ENCODE measurements at regions not wholly inside any gene's neighbourhood (a gene's known extent, or its start where the extent isn't known, plus 50 kb on each side); places are given as distances from the start of the nearest gene placed in this dataset.
A peak's percentile ranks its signal among the peaks of the same experiment; 100 is the strongest.

GRCh38 chr2:117273009-117273671, 541.4 kb upstream of the DDX18 start:
- 47% methylated on average over 6 of the region's 6 CpGs; no CpG with 5 or more reads in 1 of the 2 experiments for WGBS, 2 experiments (ENCODE audit: extremely low coverage in 1 of 2, insufficient coverage in 1 of 2, insufficient read length in 1 of 2, insufficient replicate concordance in 2 of 2, low coverage in 1 of 2, low lambda C conversion rate in 2 of 2, missing lambda C conversion rate in 1 of 2)
- no peak for TF ChIP-seq MAX (IDR thresholded peaks at IDR 0.05)
- peak; percentile 83; the same call in 1 of the 2 replicates for TF ChIP-seq TCF12 (IDR thresholded peaks at IDR 0.05; ENCODE audit: low read depth, low read length)
- TF ChIP-seq TEAD4 (IDR thresholded peaks at IDR 0.05; ENCODE audit: low read depth, low read length) = peak; percentile 96

More at GRCh38 chr2:117273009-117273671, 541.4 kb upstream of the DDX18 start:
- Histone ChIP-seq H2BK12ac (ENCODE audit: low read depth, low read length) (no peak overlapping the region), H3K9me3 (ENCODE audit: insufficient read depth in 2 of 2, low read depth in 1 of 2, low read length in 1 of 2) (no peaks in the 10 kb centered on the region), H3K79me1 (ENCODE audit: low read depth, low read length) (no peaks in the 10 kb centered on the region), H3K27ac (ENCODE audit: low read depth, low read length) (no peak overlapping the region), H4K91ac (replicated peaks; ENCODE audit: insufficient read length, low read length) (no peak overlapping the region), H3K4ac (replicated peaks; ENCODE audit: insufficient read length, low read depth, low read length) (no peak overlapping the region), H3K36me3 (ENCODE audit: control insufficient read depth in 2 of 4, insufficient read depth in 4 of 4, low read length in 3 of 4) (no peaks in the 10 kb centered on the region), H4K5ac (ENCODE audit: insufficient read length, low read depth, low read length) (no peak overlapping the region), H2BK15ac (ENCODE audit: low read length) (no peak overlapping the region), H2BK5ac (ENCODE audit: low read depth, low read length) (no peak overlapping the region), H4K20me1 (replicated peaks in 1 of 2; ENCODE audit: control insufficient read depth in 1 of 2, insufficient read depth in 2 of 2, low read length in 2 of 2) (no peaks in the 10 kb centered on the region), H3K14ac (ENCODE audit: insufficient read length) (no peak overlapping the region), H3K4me1 (replicated peaks in 1 of 4; ENCODE audit: control insufficient read depth in 3 of 4, insufficient read depth in 4 of 4, low read length in 3 of 4) (peaks cover 0 to 16% (median 2%) of the 10 kb centered on the region in 4 experiments; a peak in 2 of 7 replicates), H3K79me2 (ENCODE audit: control insufficient read depth in 1 of 2, insufficient read depth in 2 of 2, low read length in 2 of 2) (no peaks in the 10 kb centered on the region), H2AFZ (ENCODE audit: low read length) (no peak overlapping the region), H3K4me2 (ENCODE audit: insufficient read depth in 1 of 2, low read depth in 2 of 2, low read length in 2 of 2) (peak overlapping the region; percentile 8 to 50; a peak in 3 of 4 replicates), H3K4me3 (ENCODE audit: extremely low read depth in 1 of 4, insufficient read depth in 2 of 4, low read depth in 3 of 4, low read length in 4 of 4) (no peak overlapping the region), H3K23me2 (ENCODE audit: low read depth, low read length) (no peaks in the 10 kb centered on the region), H2BK120ac (replicated peaks; ENCODE audit: low read depth, low read length) (peak overlapping the region; percentile 33), H2BK20ac (ENCODE audit: low read length) (no peak overlapping the region), H2AK5ac (ENCODE audit: low read depth, low read length) (no peak overlapping the region), H3K9ac (replicated peaks in 1 of 4; ENCODE audit: extremely low read depth in 1 of 4, low read depth in 3 of 4, low read length in 3 of 4) (no peak overlapping the region; a peak in 1 of 7 replicates), H3K18ac (ENCODE audit: extremely low read depth, low read length) (no peak overlapping the region), H3K23ac (ENCODE audit: insufficient read length) (no peak overlapping the region), H3K56ac (replicated peaks; ENCODE audit: insufficient read length, low read depth, low read length) (no peak overlapping the region), H3K27me3 (replicated peaks in 1 of 4; ENCODE audit: control insufficient read depth in 3 of 4, extremely low read depth in 1 of 4, insufficient read depth in 3 of 4, low read length in 3 of 4) (no peaks in the 10 kb centered on the region), H4K8ac (ENCODE audit: extremely low read depth, insufficient read depth, low read length) (no peak overlapping the region)
- no peak for DNase-seq (ENCODE audit: low read depth in 1 of 2, low spot score in 2 of 2)
- ChIA-PET POLR2A (ENCODE audit: partially characterized antibody) (interaction anchor here (0.6 kb wide), 1 partner anchor 10 kb away, joined by 3 read pairs; no protein-coding TSS in a partner anchor), CTCF (ENCODE audit: partially characterized antibody) (no interaction called here)
- FAIRE-seq = peak; percentile 70
